ENCODE measurements at regions not wholly inside any gene's neighbourhood (a gene's known extent, or its start where the extent isn't known, plus 50 kb on each side); places are given as distances from the start of the nearest gene placed in this dataset.

DNA sequence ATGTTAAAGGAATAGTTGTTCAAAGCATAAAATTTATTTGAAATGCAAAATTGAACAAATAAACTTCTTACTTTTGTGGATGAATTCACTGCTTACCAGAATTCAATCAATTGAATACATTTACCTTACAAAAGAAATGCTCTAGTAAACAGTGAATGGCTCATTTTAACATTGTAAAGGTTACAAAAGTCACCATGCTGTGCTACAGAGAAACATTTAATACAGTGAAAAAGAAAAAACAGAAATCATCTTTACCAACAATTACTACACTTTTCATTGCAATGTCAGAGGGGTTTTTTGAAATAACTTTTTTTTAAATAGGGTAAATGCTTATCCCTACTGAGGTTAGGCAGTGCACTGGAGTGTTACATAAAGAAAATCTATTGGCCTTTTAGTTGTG is 853.0 kb downstream of the NCAM2 start:
- intact Hi-C loops (cut with micrococcal nuclease), result no loop called here
- Histone ChIP-seq H3K79me2 (ENCODE audit: insufficient read depth, low read length) (no peaks in the 10 kb centered on the region), H3K9me2 (ENCODE audit: insufficient read depth) (no peaks in the 10 kb centered on the region), H4K20me1 (ENCODE audit: insufficient read depth) (no peaks in the 10 kb centered on the region), H3K9ac (ENCODE audit: low read length) (no peak overlapping the region), H3K9me3 (ENCODE audit: control insufficient read depth in 1 of 2, insufficient read depth in 1 of 2, low read depth in 1 of 2, low read length in 2 of 2) (peaks cover 11 to 34% of the 10 kb centered on the region in 2 experiments; a peak in 2 of 4 replicates), H3K27me3 (ENCODE audit: insufficient read depth, low read length) (no peaks in the 10 kb centered on the region), H3K4me1 (ENCODE audit: control insufficient read depth in 1 of 2, insufficient read depth in 2 of 2, low read length in 2 of 2) (no peaks in the 10 kb centered on the region), H3K4me3 (replicated peaks in 1 of 2; ENCODE audit: low read depth in 1 of 2, low read length in 2 of 2) (no peak overlapping the region), H3K4me2 (ENCODE audit: low read length) (no peak overlapping the region), H2AFZ (ENCODE audit: low read depth, low read length, poor library complexity, severe bottlenecking) (no peak overlapping the region), H3K36me3 (ENCODE audit: control insufficient read depth in 1 of 2, insufficient read depth in 2 of 2, low read length in 2 of 2) (no peaks in the 10 kb centered on the region), H3K27ac (ENCODE audit: low read depth, low read length) (no peak overlapping the region)
- TF ChIP-seq FOSL1 (IDR thresholded peaks at IDR 0.05; ENCODE audit: low read depth), result no peak
- no peak for TF ChIP-seq EZH2phosphoT487 (IDR thresholded peaks at IDR 0.05; ENCODE audit: borderline replicate concordance)
- TF ChIP-seq, protein P1, sequence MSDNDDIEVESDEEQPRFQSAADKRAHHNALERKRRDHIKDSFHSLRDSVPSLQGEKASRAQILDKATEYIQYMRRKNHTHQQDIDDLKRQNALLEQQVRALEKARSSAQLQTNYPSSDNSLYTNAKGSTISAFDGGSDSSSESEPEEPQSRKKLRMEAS (IDR thresholded peaks at IDR 0.05), result no peak
- no peak for TF ChIP-seq EGR1 (IDR thresholded peaks at IDR 0.05; ENCODE audit: low read depth)
- TF ChIP-seq POLR2A (IDR thresholded peaks at IDR 0.05; ENCODE audit: borderline replicate concordance, extremely low read depth, insufficient read depth, insufficient read length), result no peak
- no peak for TF ChIP-seq SIN3A (IDR thresholded peaks at IDR 0.05; ENCODE audit: low read depth)
- TF ChIP-seq EZH2 (IDR thresholded peaks at IDR 0.05), result no peak
- TF ChIP-seq, protein P2, sequence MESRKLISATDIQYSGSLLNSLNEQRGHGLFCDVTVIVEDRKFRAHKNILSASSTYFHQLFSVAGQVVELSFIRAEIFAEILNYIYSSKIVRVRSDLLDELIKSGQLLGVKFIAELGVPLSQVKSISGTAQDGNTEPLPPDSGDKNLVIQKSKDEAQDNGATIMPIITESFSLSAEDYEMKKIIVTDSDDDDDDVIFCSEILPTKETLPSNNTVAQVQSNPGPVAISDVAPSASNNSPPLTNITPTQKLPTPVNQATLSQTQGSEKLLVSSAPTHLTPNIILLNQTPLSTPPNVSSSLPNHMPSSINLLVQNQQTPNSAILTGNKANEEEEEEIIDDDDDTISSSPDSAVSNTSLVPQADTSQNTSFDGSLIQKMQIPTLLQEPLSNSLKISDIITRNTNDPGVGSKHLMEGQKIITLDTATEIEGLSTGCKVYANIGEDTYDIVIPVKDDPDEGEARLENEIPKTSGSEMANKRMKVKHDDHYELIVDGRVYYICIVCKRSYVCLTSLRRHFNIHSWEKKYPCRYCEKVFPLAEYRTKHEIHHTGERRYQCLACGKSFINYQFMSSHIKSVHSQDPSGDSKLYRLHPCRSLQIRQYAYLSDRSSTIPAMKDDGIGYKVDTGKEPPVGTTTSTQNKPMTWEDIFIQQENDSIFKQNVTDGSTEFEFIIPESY (IDR thresholded peaks at IDR 0.05; ENCODE audit: extremely low read depth, insufficient replicate concordance, low read length), result no peak
- no peak for TF ChIP-seq ZNF274 (IDR thresholded peaks at IDR 0.05; ENCODE audit: low read depth, low read length)
- TF ChIP-seq, protein P3, sequence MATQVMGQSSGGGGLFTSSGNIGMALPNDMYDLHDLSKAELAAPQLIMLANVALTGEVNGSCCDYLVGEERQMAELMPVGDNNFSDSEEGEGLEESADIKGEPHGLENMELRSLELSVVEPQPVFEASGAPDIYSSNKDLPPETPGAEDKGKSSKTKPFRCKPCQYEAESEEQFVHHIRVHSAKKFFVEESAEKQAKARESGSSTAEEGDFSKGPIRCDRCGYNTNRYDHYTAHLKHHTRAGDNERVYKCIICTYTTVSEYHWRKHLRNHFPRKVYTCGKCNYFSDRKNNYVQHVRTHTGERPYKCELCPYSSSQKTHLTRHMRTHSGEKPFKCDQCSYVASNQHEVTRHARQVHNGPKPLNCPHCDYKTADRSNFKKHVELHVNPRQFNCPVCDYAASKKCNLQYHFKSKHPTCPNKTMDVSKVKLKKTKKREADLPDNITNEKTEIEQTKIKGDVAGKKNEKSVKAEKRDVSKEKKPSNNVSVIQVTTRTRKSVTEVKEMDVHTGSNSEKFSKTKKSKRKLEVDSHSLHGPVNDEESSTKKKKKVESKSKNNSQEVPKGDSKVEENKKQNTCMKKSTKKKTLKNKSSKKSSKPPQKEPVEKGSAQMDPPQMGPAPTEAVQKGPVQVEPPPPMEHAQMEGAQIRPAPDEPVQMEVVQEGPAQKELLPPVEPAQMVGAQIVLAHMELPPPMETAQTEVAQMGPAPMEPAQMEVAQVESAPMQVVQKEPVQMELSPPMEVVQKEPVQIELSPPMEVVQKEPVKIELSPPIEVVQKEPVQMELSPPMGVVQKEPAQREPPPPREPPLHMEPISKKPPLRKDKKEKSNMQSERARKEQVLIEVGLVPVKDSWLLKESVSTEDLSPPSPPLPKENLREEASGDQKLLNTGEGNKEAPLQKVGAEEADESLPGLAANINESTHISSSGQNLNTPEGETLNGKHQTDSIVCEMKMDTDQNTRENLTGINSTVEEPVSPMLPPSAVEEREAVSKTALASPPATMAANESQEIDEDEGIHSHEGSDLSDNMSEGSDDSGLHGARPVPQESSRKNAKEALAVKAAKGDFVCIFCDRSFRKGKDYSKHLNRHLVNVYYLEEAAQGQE (IDR thresholded peaks at IDR 0.05; ENCODE audit: low read depth), result no peak
- no peak for TF ChIP-seq CEBPB (IDR thresholded peaks at IDR 0.05; ENCODE audit: low read depth)
- no peak for TF ChIP-seq TCF7L2 (IDR thresholded peaks at IDR 0.05; ENCODE audit: borderline replicate concordance, extremely low read depth, insufficient read depth, insufficient read length)
- TF ChIP-seq SRF (IDR thresholded peaks at IDR 0.05; ENCODE audit: low read depth), result no peak
- TF ChIP-seq SP1 (IDR thresholded peaks at IDR 0.05; ENCODE audit: low read depth), result no peak
- no peak for TF ChIP-seq JUND (IDR thresholded peaks at IDR 0.05)
- BruUV-seq (replicated peaks), result no TSS peak
- DNase-seq (ENCODE audit: low read depth, low spot score) (no peak), ATAC-seq (no peak)
- CTCF ChIA-PET, result no interaction called here
- POLR2A ChIA-PET, result no interaction called here
- RAD21 ChIA-PET (ENCODE audit: low non-redundant PET in 1 of 2, low total read pairs in 2 of 2, uncharacterized antibody in 2 of 2, unreplicated experiment in 2 of 2), result no interaction called here

Data from HCT116 (cell line).